ENCODE measurements at regions not wholly inside any gene's neighbourhood (a gene's known extent, or its start where the extent isn't known, plus 50 kb on each side); places are given as distances from the start of the nearest gene placed in this dataset.
A peak's percentile ranks its signal among the peaks of the same experiment; 100 is the strongest.

GRCh38 chr2:12795851-12796250 lies 79.1 kb downstream of the TRIB2 start:
- H3K36me3 ChIP-seq, result no peaks in the 10 kb centered on the region
- TF ChIP-seq POLR2A (IDR thresholded peaks at IDR 0.05) (no peak), POLR2AphosphoS5 (IDR thresholded peaks at IDR 0.05; ENCODE audit: insufficient read depth in 1 of 2, low read depth in 1 of 2) (no peak), CTCF (IDR thresholded peaks at IDR 0.05) (no peak)
- no peaks in the 10 kb centered on the region for H3K27me3 ChIP-seq
- H3K27ac ChIP-seq, result no peak overlapping the region
- no peaks in the 10 kb centered on the region for H3K9me3 ChIP-seq
- peaks cover 5% of the 10 kb centered on the region for H3K4me1 ChIP-seq
- H3K4me3 ChIP-seq, result no peak overlapping the region
- intact Hi-C loops (cut with DNase I), result loop anchor here (5.0 kb wide), 1 partner anchor 1979 kb away; no protein-coding TSS in a partner anchor
- DNase-seq (ENCODE audit: extremely low spot score in 2 of 2), result no peak

GRCh38 chr2:12796657-12797056 lies 79.9 kb downstream of the TRIB2 start:
- no peak overlapping the region for H3K27ac ChIP-seq
- TF ChIP-seq POLR2AphosphoS5 (IDR thresholded peaks at IDR 0.05; ENCODE audit: insufficient read depth in 1 of 2, low read depth in 1 of 2) (no peak), POLR2A (IDR thresholded peaks at IDR 0.05) (no peak), CTCF (IDR thresholded peaks at IDR 0.05) (no peak)
- intact Hi-C loops (cut with DNase I), result loop anchor here (5.0 kb wide), 1 partner anchor 1979 kb away; no protein-coding TSS in a partner anchor
- no peaks in the 10 kb centered on the region for H3K36me3 ChIP-seq
- no peaks in the 10 kb centered on the region for H3K9me3 ChIP-seq
- H3K27me3 ChIP-seq, result no peaks in the 10 kb centered on the region
- DNase-seq (ENCODE audit: extremely low spot score in 2 of 2), result no peak
- H3K4me3 ChIP-seq, result no peak overlapping the region
- peaks cover 5% of the 10 kb centered on the region for H3K4me1 ChIP-seq

- Histone ChIP-seq H3K4me3 (no peak overlapping the region), H3K27me3 (no peaks in the 10 kb centered on the region), H3K27ac (no peak overlapping the region), H3K4me1 (peaks cover 5% of the 10 kb centered on the region), H3K9me3 (no peaks in the 10 kb centered on the region), H3K36me3 (no peaks in the 10 kb centered on the region)
- no peak for TF ChIP-seq CTCF (IDR thresholded peaks at IDR 0.05)
- peak in 1 of 2 donors; percentile 87 for TF ChIP-seq POLR2AphosphoS5 (IDR thresholded peaks at IDR 0.05; ENCODE audit: insufficient read depth in 1 of 2, low read depth in 1 of 2)
- intact Hi-C loops (cut with DNase I), result loop anchor here (5.0 kb wide), 1 partner anchor 1981 kb away; no protein-coding TSS in a partner anchor
- no peak for DNase-seq (ENCODE audit: extremely low spot score in 2 of 2)
These were observed 81.1 kb downstream of the TRIB2 start for GRCh38 chr2:12797815-12798214.

- no peaks in the 10 kb centered on the region for H3K36me3 ChIP-seq
- no peaks in the 10 kb centered on the region for H3K4me1 ChIP-seq
- no peak for DNase-seq (ENCODE audit: extremely low spot score in 2 of 2)
- TF ChIP-seq POLR2A (IDR thresholded peaks at IDR 0.05) (no peak), CTCF (IDR thresholded peaks at IDR 0.05) (no peak), POLR2AphosphoS5 (IDR thresholded peaks at IDR 0.05; ENCODE audit: insufficient read depth in 1 of 2, low read depth in 1 of 2) (no peak)
- no peaks in the 10 kb centered on the region for H3K27me3 ChIP-seq
- no peak overlapping the region for H3K27ac ChIP-seq
- no peaks in the 10 kb centered on the region for H3K9me3 ChIP-seq
- intact Hi-C loops (cut with DNase I), result no loop called here
- no peak overlapping the region for H3K4me3 ChIP-seq
These were observed 86.9 kb downstream of the TRIB2 start for GRCh38 chr2:12803607-12804006.

GRCh38 chr2:12804091-12804856 lies 87.5 kb downstream of the TRIB2 start:
- no peaks in the 10 kb centered on the region for H3K36me3 ChIP-seq
- H3K4me3 ChIP-seq, result no peak overlapping the region
- no peak for TF ChIP-seq CTCF (IDR thresholded peaks at IDR 0.05)
- no peak for TF ChIP-seq POLR2AphosphoS5 (IDR thresholded peaks at IDR 0.05; ENCODE audit: insufficient read depth in 1 of 2, low read depth in 1 of 2)
- TF ChIP-seq POLR2A (IDR thresholded peaks at IDR 0.05), result no peak
- H3K9me3 ChIP-seq, result no peaks in the 10 kb centered on the region
- H3K27me3 ChIP-seq, result no peaks in the 10 kb centered on the region
- no peak overlapping the region for H3K27ac ChIP-seq
- intact Hi-C loops (cut with DNase I), result no loop called here
- no peaks in the 10 kb centered on the region for H3K4me1 ChIP-seq
- no peak for DNase-seq (ENCODE audit: extremely low spot score in 2 of 2)

Data from vagina (tissue), 2 donors.